GM19238 (cell line): ENCODE measurements at regions not wholly inside any gene's neighbourhood (a gene's known extent, or its start where the extent isn't known, plus 50 kb on each side); places are given as distances from the start of the nearest gene placed in this dataset.

Source experiments
- DNase-seq: peaks from one replicate; pipeline ENCODE4 v3.0.0; 2011; ENCODE audit warnings: low spot score; ENCODE audit not compliant: insufficient read length

DNA sequence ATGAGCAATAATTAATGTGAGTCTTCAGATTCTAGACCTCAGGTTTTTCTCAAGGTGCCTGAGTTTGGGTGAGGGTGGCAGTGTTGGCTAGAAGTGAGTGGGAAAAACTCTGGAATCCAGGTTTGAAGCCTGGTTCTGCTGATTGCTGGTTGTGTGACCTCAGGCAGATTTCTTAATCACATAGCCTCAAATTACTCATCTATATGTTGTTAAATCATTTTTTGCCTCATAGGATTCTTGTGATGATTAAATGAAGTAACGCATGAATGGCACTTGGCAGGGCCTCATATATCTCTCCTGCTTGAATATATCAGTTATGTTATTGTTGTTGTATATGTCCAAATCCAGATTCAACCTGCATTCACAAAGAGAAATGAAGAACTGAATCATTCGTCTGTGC is 60.5 kb downstream of the NR2F2 start:
- DNase-seq, result no peak

GRCh38 chr15:96392380-96393208 is 62.1 kb downstream of the NR2F2 start:
- DNase-seq, result no peak

DNA sequence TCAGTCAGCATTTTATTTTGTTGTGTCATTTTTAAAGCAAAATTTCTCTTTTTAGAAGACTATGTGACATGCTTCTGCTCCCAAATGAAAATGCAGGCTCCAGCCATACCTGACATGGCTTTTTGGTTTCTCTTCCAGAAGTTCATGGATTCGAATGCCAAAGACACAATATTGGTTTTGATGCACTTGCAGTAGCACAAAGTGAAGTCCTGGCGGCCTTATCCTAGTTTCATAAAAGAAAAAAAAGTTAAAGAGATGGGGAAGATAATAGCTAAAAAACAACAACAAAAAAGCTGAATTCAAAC is 62.7 kb downstream of the NR2F2 start:
- DNase-seq, result no peak

DNA sequence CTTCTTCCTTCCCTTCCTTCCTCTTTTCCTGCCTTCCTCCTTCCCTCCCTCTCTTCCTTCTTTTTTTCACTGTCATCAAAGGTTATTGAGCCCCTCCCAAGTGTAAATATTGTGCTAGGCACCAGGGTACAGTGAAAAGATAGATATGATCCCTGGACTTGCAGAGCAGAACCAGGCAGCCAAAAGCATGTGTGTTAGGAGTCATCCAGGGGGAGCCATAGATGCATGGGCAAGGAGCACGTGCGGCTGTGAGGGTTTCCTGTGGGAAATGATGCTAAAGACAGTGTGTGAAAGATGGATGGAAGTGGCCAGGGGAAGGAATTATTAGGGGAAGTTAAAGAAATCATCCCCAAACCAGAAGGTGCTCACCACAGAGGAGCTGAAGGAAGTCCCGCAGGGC is 65.2 kb downstream of the NR2F2 start:
- DNase-seq, result no peak

GRCh38 chr15:96398776-96399175 is 68.3 kb downstream of the NR2F2 start:
- DNase-seq, result no peak

DNA sequence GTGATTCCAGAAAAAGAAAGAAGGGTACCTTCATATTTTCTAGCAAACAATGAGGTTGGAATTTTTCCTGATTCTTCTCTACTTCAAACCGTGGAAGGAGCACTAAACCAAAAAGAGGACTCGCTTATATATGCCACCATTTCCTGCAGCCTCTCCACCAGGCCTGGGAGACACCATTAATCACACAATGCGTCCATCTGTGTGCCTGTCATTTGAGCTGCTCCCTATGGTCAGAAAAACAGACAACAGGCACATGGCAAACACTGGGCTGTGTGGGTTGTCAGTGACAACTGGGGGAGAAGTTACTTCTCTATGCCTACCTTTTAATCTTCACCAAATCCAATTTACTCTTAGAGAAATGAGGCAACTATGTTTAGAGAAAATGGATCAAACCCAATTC is 71.9 kb downstream of the NR2F2 start:
- no peak for DNase-seq

- DNase-seq, result no peak
These were observed 72.6 kb downstream of the NR2F2 start for GRCh38 chr15:96403071-96403470.

- no peak for DNase-seq
These were observed 73.4 kb downstream of the NR2F2 start for GRCh38 chr15:96403932-96404331.

GRCh38 chr15:96404560-96404959 is 74.1 kb downstream of the NR2F2 start:
- no peak for DNase-seq

- DNase-seq, result no peak
These were observed 75.8 kb downstream of the NR2F2 start for GRCh38 chr15:96406291-96406690.

GRCh38 chr15:96406701-96407100 is 76.2 kb downstream of the NR2F2 start:
- DNase-seq, result no peak

DNA sequence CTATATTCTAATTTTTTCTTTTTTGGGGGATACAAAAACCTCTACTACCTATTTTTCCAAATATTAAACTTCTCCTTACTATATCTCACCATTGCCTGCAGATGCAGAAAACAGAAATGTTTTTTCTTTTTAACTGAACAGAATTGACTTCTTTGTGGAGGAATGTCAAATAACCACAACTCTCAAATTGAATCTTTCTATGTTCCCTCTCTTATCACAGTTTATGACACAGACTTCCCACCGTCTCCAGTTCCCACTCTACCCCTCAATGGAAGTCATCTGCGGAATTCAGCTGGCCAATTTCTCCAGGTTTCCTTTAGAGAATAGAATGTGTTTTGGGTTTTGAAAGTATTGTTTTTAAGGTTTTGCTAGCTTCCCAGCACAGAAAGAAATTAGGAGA is 77.0 kb downstream of the NR2F2 start:
- DNase-seq, result no peak

DNA sequence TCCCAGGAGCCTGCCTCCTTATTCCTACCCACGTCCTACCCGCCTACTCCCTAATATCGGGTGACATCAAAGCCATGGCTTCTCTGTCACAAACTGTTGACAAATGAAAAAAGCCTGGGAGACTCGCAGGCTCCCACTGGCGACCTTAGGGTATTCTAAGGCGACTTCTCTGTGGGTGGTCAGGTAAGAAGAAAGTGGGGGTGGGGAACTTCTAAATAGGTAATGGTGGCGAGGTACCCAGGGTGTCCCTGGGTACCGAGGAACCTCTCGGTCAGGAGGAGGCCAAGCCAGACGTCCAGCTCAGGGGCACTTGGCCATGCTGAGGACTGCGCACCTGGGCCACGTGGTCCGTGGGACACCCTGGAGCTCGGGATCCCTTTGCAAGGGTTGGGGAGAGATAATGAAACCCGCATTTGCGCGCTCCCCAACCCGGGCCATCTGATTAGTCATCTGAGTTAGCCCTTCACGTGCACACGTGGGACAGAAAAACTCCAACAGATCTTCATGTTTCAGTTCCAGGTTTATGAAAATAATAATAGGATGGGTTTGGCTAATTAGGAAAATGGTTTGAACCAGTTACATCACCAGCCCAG is 78.2 kb downstream of the NR2F2 start:
- no peak for DNase-seq

- DNase-seq, result no peak
These were observed 79.0 kb downstream of the NR2F2 start for GRCh38 chr15:96409215-96410138.

DNA sequence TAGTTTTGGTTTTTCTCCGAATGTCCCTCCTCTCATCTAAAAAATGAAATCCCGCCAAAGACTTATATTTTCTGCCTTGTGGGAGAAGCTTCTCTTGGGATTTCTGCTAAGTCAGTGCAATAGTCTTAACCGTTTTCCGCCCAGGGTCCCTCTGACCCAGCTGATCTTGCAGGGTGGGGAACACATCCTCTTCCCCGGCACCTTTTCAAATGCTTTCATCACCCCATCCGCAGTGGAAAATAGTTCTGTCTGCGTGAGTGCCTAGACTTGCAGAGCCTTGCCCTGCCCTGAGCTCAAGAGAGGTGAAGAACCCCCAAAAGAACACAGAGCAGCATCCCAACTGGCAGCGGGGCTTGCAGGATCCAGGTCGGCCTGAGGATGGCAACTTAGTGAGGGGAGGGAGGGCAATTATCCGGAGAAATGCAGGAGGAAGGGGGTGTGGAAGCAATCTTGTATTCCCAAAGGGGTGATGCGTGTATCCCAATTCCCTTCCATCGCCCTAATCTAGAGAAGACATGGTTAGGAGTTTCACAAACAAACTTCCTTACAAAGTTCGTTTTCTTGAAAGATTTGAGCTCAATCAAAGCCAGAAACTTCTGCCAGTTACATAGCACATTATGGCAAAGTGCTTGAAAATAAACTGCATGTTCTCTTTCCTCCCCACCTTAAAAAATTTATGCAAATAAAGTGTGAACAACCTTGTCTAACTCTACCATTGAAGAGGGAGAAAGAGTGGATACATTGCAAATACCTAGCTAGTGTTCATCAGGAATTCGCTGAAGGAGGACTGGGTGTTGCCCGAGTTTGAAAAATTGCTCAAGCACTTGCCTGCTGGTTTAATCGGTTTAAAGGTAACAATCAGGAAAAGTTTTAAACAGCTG is 79.9 kb downstream of the NR2F2 start:
- no peak for DNase-seq

- DNase-seq, result no peak
These were observed 80.8 kb downstream of the NR2F2 start for GRCh38 chr15:96411056-96412031.

DNA sequence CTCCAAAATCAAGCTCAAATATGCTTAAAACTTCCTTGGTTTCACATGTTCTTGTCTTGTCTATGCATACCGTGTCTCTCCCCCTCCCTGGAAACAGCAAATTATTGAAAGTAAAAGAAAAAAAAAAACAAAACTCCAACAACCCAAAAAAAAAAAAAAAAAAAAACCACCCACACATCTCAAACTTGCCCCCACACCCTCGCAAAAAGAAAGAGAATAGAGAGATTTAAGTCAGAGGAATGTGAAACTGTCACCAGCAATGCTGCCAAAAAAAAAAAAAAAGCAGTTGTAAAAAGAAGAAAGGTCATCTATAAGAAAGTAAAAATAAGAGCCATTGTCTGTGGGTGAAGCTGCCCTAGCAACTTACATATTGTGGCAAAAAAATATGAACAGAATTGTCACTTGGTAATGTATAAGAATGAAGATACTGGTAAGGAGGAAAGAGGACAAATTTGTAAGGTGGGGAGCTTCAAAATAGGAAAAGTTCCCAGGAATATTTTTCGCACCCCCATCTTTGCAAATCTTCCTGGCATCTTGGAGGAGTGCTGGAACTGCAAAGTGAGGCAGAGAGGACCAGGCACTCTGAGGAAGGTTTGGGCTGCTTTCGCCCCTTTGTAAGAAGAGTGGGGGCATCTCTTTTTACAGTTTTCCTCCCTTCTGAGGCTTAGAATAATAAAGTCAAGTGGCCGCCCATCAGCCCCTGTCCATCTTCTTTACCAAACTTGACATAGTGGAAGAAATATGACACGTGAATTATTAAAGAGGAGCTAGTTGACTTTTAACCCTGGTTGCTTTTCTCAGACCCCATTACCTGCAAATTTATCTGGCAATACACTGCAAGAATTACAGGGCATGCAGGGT is 81.8 kb downstream of the NR2F2 start:
- DNase-seq, result no peak

- no peak for DNase-seq
These were observed 82.4 kb downstream of the NR2F2 start for GRCh38 chr15:96412906-96413231.

DNA sequence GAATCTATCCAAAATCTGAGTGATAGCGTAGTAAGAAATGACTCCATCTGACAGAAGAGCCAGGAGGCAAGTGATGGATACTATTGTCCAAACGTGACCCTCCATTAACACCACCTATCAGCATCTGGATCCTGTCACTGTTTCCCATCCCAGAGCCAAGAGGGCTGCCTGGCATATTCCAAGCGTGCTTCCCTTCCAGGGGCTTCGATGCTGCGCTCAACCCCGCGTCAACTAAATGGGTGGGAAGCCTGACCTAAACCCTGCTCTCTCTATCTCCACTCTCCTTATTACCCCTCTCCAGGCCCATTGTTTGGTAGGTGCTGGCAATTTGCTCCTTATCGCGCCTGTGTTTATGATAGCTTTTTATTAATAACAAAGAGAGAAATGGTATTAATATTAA is 83.2 kb downstream of the NR2F2 start:
- no peak for DNase-seq
